ENCODE measurements at regions not wholly inside any gene's neighbourhood (a gene's known extent, or its start where the extent isn't known, plus 50 kb on each side); places are given as distances from the start of the nearest gene placed in this dataset. TPM values are rescaled to one million over a fixed set of nuclear protein-coding genes. Genes with fewer than 3 reads are reported as not detected.
"Not testable (repeated sequence)": the region's sequence is repeated elsewhere in the genome, so short reads cannot be mapped to it uniquely, and the experiment has no call there.

DNA sequence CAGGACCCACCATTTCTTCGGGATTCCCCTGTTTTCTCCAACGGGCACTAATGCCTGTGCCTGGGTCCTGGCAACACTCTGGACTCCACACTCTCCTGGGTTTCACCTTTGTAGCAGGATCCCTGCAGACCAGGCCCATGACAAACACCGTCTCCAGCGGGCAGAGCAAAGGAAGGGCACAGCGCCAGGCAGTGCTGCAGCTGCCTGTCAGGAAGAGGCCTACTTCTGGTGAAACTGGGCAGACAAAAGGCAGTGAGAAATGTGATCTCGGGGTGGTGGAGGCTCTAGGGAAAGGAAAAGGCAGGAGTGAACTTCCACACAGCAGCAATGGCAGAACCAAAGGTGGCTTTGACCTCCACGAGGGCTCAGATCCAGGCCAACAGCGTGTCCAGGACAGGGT, 165.3 kb downstream of the OR4F15 start:
- not testable (repeated sequence) for H3K9ac ChIP-seq (ENCODE audit: low read length); H3K27me3 ChIP-seq (ENCODE audit: control insufficient read depth in 1 of 2, insufficient read depth in 1 of 2, low read length in 2 of 2); H3K27ac ChIP-seq (ENCODE audit: low read length, poor library complexity, severe bottlenecking); H3K4me3 ChIP-seq (ENCODE audit: insufficient read depth in 1 of 2, low read depth in 1 of 2, low read length in 2 of 2); H2AK5ac ChIP-seq (ENCODE audit: low read length, severe bottlenecking); DNase-seq; H2BK5ac ChIP-seq (ENCODE audit: low read depth, low read length, poor library complexity, severe bottlenecking); H3K14ac ChIP-seq (ENCODE audit: low read length in 2 of 2); H3K79me1 ChIP-seq (replicated peaks; ENCODE audit: low read length, poor library complexity, severe bottlenecking); H3K4me1 ChIP-seq (ENCODE audit: control insufficient read depth, insufficient read depth, low read depth, low read length); H2AFZ ChIP-seq (ENCODE audit: low read depth, low read length); H2BK120ac ChIP-seq (ENCODE audit: low read depth, low read length); H2BK15ac ChIP-seq (ENCODE audit: low read depth, poor library complexity, severe bottlenecking); H3K4ac ChIP-seq (ENCODE audit: low read depth in 1 of 2, low read length in 2 of 2); H3K9me3 ChIP-seq (ENCODE audit: control insufficient read depth, low read length); H2BK12ac ChIP-seq (ENCODE audit: low read length in 2 of 2); H4K91ac ChIP-seq (ENCODE audit: low read length); H3K4me2 ChIP-seq (ENCODE audit: low read length, poor library complexity, severe bottlenecking); H3K18ac ChIP-seq (ENCODE audit: low read depth in 1 of 2, low read length in 2 of 2); H3K36me3 ChIP-seq (ENCODE audit: control insufficient read depth in 1 of 2, insufficient read depth in 2 of 2, low read depth in 1 of 2, low read length in 2 of 2); H3K23ac ChIP-seq (ENCODE audit: low read length in 2 of 2); H4K8ac ChIP-seq (ENCODE audit: low read length)
- WGBS = 100% methylated on average over 3 of the region's 8 CpGs

DNA sequence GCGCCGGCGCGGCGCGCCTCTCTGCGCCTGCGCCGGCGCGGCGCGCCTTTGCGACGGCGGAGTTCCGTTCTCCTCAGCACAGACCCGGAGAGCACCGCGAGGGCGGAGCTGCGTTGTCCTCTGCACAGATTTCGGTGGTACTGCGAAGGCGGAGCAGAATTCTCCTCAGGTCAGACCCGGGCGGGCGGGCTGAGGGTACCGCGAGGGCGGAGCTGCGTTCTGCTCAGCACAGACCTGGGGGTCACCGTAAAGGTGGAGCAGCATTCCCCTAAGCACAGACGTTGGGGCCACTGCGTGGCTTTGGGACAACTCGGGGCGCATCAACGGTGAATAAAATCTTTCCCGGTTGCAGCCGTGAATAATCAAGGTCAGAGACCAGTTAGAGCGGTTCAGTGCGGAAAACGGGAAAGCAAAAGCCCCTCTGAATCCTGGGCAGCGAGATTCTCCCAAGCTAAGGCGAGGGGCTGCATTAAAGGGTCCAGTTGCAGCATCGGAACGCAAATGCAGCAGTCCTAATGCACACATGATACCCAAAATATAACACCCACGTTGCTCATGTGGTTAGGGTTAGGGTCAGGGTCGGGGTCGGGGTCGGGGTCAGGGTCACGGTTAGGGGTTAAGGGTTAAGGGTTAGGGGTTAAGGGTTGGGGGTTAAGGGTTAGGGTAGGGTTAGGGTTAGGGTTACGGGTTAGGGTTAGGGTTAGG, 168.4 kb downstream of the OR4F15 start:
- not testable (repeated sequence) for H3K9ac ChIP-seq (ENCODE audit: low read length); H2BK15ac ChIP-seq (ENCODE audit: low read depth, poor library complexity, severe bottlenecking); H4K91ac ChIP-seq (ENCODE audit: low read length); H3K18ac ChIP-seq (ENCODE audit: low read depth in 1 of 2, low read length in 2 of 2); H3K27me3 ChIP-seq (ENCODE audit: control insufficient read depth in 1 of 2, insufficient read depth in 1 of 2, low read length in 2 of 2); H3K79me1 ChIP-seq (replicated peaks; ENCODE audit: low read length, poor library complexity, severe bottlenecking); H3K23ac ChIP-seq (ENCODE audit: low read length in 2 of 2); H3K4ac ChIP-seq (ENCODE audit: low read depth in 1 of 2, low read length in 2 of 2); H2BK5ac ChIP-seq (ENCODE audit: low read depth, low read length, poor library complexity, severe bottlenecking); H3K4me3 ChIP-seq (ENCODE audit: insufficient read depth in 1 of 2, low read depth in 1 of 2, low read length in 2 of 2); H2AFZ ChIP-seq (ENCODE audit: low read depth, low read length); H2BK12ac ChIP-seq (ENCODE audit: low read length in 2 of 2); H2AK5ac ChIP-seq (ENCODE audit: low read length, severe bottlenecking); H4K8ac ChIP-seq (ENCODE audit: low read length); H3K14ac ChIP-seq (ENCODE audit: low read length in 2 of 2); H3K9me3 ChIP-seq (ENCODE audit: control insufficient read depth, low read length); H3K4me2 ChIP-seq (ENCODE audit: low read length, poor library complexity, severe bottlenecking); H3K36me3 ChIP-seq (ENCODE audit: control insufficient read depth in 1 of 2, insufficient read depth in 2 of 2, low read depth in 1 of 2, low read length in 2 of 2); H3K4me1 ChIP-seq (ENCODE audit: control insufficient read depth, insufficient read depth, low read depth, low read length); H3K27ac ChIP-seq (ENCODE audit: low read length, poor library complexity, severe bottlenecking); H2BK120ac ChIP-seq (ENCODE audit: low read depth, low read length)
- WGBS = 93% methylated on average over 18 of the region's 53 CpGs
- DNase-seq = peak; percentile 0

Small RNA genes in the stretch of these regions (small RNA-seq; reads per million reads assigned to genes)
- not detected for gene AC140725.2 (ENCODE audit: low read depth)
- gene MIR6859-3 (ENCODE audit: low read depth) = not detected

Data from mesenchymal stem cell (in vitro differentiated cells and primary cell).